NCI-H2029 (cell line): ENCODE measurements at regions not wholly inside any gene's neighbourhood (a gene's known extent, or its start where the extent isn't known, plus 50 kb on each side); places are given as distances from the start of the nearest gene placed in this dataset.

ENCODE experiments used
- DNase-seq: peaks from one replicate; lab custom pipeline; 2025; lab: John Stamatoyannopoulos, UW

DNA sequence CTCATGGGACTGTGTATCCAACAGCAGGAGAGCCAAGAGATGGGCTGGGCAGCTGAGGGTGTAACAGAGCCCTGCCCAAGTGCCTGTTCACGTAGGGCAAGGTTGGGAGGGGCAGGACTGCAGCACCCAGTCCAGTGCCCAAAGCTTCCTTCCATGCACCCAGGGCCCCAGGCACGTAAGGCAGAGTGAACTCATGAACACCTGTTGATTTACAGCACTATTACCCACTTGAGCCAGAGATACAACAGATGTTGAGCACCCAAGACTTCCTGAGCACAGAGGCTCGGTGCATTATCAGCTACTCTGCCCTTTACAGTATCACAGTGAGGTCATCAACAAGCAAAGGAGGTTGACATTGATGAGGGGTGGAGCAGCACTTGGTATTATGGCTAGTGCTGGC lies 50.2 kb upstream of the FHL2 start:
- peak; percentile 95 for DNase-seq
